Neural progenitor cell (in vitro differentiated cells): ENCODE measurements at regions not wholly inside any gene's neighbourhood (a gene's known extent, or its start where the extent isn't known, plus 50 kb on each side); places are given as distances from the start of the nearest gene placed in this dataset.

Source experiments
- CTCF ChIP-seq: fragments of 200-600 bp; sonication (generic); IDR thresholded peaks from 2 replicates; pipeline ENCODE4 v1.5.1; 2017; ENCODE audit warnings: antibody characterized with exemption, mild to moderate bottlenecking
- EZH2 ChIP-seq: fragments of 200-600 bp; sonication (generic); IDR thresholded peaks from 2 replicates; pipeline ENCODE4 v1.6.1; 2017; ENCODE audit warnings: antibody characterized with exemption, mild to moderate bottlenecking, moderate library complexity

- no peak for TF ChIP-seq CTCF
- no peak for TF ChIP-seq EZH2
Measured at GRCh38 chr12:38417101-38417500, 100.5 kb downstream of the ALG10B start.
